HG03354 (cell line): ENCODE measurements at regions not wholly inside any gene's neighbourhood (a gene's known extent, or its start where the extent isn't known, plus 50 kb on each side); places are given as distances from the start of the nearest gene placed in this dataset.

Source experiments
- ATAC-seq: cut with Tn5 transposase; IDR thresholded peaks from one replicate; pipeline ENCODE4 v1.9.1; 2021; ENCODE audit warnings: mild to moderate bottlenecking; ENCODE audit not compliant: unreplicated experiment, poor library complexity, severe bottlenecking

- ATAC-seq, result no peak
These were observed 231.2 kb downstream of the SNX13 start for GRCh38 chr7:17709127-17709526.

- ATAC-seq, result no peak
These were observed 230.7 kb downstream of the SNX13 start for GRCh38 chr7:17709599-17709998.

- ATAC-seq, result no peak
These were observed 230.0 kb downstream of the SNX13 start for GRCh38 chr7:17710312-17710711.

GRCh38 chr7:17713584-17713983 lies 226.7 kb downstream of the SNX13 start:
- ATAC-seq, result no peak

- ATAC-seq, result no peak
These were observed 223.5 kb downstream of the SNX13 start for GRCh38 chr7:17716816-17717215.

- ATAC-seq, result no peak
These were observed 220.3 kb downstream of the SNX13 start for GRCh38 chr7:17719998-17720397.

GRCh38 chr7:17721736-17722285 lies 218.5 kb downstream of the SNX13 start:
- no peak for ATAC-seq

GRCh38 chr7:17722798-17723197 lies 217.5 kb downstream of the SNX13 start:
- no peak for ATAC-seq

- no peak for ATAC-seq
These were observed 214.5 kb downstream of the SNX13 start for GRCh38 chr7:17725821-17726220.

GRCh38 chr7:17732083-17732482 lies 208.2 kb downstream of the SNX13 start:
- no peak for ATAC-seq
